Vagina (tissue), 2 donors: ENCODE measurements at regions not wholly inside any gene's neighbourhood (a gene's known extent, or its start where the extent isn't known, plus 50 kb on each side); places are given as distances from the start of the nearest gene placed in this dataset.

ENCODE experiments used
- DNase-seq, 2 donors: peaks; one replicate each; pipeline ENCODE4 v3.0.0-alpha.2; 2017; ENCODE audit errors: extremely low spot score in 2 of 2
- H3K27ac ChIP-seq: fragments of 200-600 bp; sonication (generic); one replicate; pipeline ENCODE4 v1.5.1; 2019
- H3K27me3 ChIP-seq: fragments of 200-600 bp; sonication (generic); one replicate; pipeline ENCODE4 v1.5.1; 2019
- H3K36me3 ChIP-seq, 2 donors: fragments of 200-600 bp; sonication (generic); one replicate each; pipeline ENCODE4 v1.5.1; 2017 to 2019
- H3K4me1 ChIP-seq: fragments of 200-600 bp; sonication (generic); one replicate; pipeline ENCODE4 v1.5.1; 2019
- H3K4me3 ChIP-seq, 2 donors: fragments of 200-600 bp; sonication (generic); 1 replicate in 1 of 2; 2 replicates in 1 of 2; pipeline ENCODE4 v1.5.1; 2016 to 2019
- H3K9me3 ChIP-seq: fragments of 200-600 bp; sonication (generic); one replicate; pipeline ENCODE4 v1.5.1; 2019
- POLR2A ChIP-seq, 2 donors: fragments of 450-650 bp; IDR thresholded peaks; one replicate each; pipeline ENCODE4 v1.6.1; 2017; ENCODE audit warnings: antibody characterized with exemption in 2 of 2, mild to moderate bottlenecking in 2 of 2, moderate library complexity in 2 of 2
- POLR2AphosphoS5 ChIP-seq, 2 donors: sonication (generic); formaldehyde crosslinking; IDR thresholded peaks; one replicate each; pipeline ENCODE4 v1.9.0; 2017; ENCODE audit warnings: antibody characterized with exemption in 2 of 2, mild to moderate bottlenecking in 2 of 2, low read depth in 1 of 2; ENCODE audit not compliant: insufficient read depth in 1 of 2
- intact Hi-C: fragments of 100-400 bp; cut with DNase I; formaldehyde crosslinking; loops from one replicate; pipeline ENCODE4 v1.15.1; 2023
- TF ChIP-seq, protein P1 (sequence below), 3 experiments: fragments of 450-650 bp in 2 of 3; fragments of 200-600 bp in 1 of 3; sonication (generic) in 1 of 3; IDR thresholded peaks; one replicate each; pipeline ENCODE4 v1.5.1; 2017 to 2019; ENCODE audit warnings: antibody characterized with exemption in 3 of 3, mild to moderate bottlenecking in 2 of 3, moderate library complexity in 2 of 3

DNA sequence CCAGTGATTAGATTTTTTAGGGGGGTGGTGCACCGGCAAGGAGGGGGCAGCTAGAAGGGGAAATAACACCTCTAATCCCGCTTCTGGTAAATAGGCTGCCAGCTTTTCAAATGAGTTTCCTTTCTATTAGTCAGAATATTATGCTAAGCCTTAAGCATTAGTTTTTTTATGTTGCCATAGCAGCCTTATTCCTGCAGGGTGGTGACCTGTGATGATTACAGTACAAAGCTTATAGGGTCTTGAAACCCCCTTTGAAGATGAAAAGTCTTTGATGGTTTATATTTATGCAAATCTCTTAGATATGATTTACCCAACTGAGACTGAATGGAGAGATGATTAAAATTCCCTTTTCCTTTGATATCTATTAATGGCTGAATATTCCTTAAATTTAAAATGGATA lies 109.8 kb downstream of the ZIC5 start:
- intact Hi-C loops: no loop called here
- no peaks in the 10 kb centered on the region for H3K36me3 ChIP-seq
- H3K27ac ChIP-seq: no peak overlapping the region
- no peak overlapping the region for H3K4me3 ChIP-seq
- H3K27me3 ChIP-seq: no peaks in the 10 kb centered on the region
- no peaks in the 10 kb centered on the region for H3K9me3 ChIP-seq
- TF ChIP-seq, protein P1, sequence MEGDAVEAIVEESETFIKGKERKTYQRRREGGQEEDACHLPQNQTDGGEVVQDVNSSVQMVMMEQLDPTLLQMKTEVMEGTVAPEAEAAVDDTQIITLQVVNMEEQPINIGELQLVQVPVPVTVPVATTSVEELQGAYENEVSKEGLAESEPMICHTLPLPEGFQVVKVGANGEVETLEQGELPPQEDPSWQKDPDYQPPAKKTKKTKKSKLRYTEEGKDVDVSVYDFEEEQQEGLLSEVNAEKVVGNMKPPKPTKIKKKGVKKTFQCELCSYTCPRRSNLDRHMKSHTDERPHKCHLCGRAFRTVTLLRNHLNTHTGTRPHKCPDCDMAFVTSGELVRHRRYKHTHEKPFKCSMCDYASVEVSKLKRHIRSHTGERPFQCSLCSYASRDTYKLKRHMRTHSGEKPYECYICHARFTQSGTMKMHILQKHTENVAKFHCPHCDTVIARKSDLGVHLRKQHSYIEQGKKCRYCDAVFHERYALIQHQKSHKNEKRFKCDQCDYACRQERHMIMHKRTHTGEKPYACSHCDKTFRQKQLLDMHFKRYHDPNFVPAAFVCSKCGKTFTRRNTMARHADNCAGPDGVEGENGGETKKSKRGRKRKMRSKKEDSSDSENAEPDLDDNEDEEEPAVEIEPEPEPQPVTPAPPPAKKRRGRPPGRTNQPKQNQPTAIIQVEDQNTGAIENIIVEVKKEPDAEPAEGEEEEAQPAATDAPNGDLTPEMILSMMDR (IDR thresholded peaks at IDR 0.05): no peak
- no peak for TF ChIP-seq POLR2A (IDR thresholded peaks at IDR 0.05)
- no peak for TF ChIP-seq POLR2AphosphoS5 (IDR thresholded peaks at IDR 0.05; ENCODE audit: insufficient read depth in 1 of 2, low read depth in 1 of 2)
- DNase-seq: no peak
- no peaks in the 10 kb centered on the region for H3K4me1 ChIP-seq

DNA sequence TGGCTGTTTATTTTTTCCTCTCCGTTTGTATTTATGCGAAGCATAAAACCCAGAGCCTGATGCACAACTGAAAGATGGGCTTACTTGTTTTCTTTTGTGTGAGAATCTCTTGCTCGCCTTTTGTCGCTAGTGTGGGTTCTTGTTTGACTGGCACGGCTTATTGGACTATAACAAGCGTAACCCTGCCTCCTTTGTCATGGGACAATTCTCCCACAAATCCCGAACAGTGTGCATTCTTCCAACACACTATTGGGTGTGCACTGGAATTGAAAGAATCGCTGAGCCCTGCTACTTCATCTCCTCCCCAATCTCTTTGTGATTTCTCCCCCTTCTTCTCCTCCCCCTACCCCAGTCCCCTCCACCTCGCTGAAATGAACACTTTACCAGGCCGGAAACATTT lies 110.8 kb downstream of the ZIC5 start:
- no peaks in the 10 kb centered on the region for H3K36me3 ChIP-seq
- H3K27ac ChIP-seq: no peak overlapping the region
- no peak overlapping the region for H3K4me3 ChIP-seq
- TF ChIP-seq POLR2AphosphoS5 (IDR thresholded peaks at IDR 0.05; ENCODE audit: insufficient read depth in 1 of 2, low read depth in 1 of 2): no peak
- no peak for TF ChIP-seq POLR2A (IDR thresholded peaks at IDR 0.05)
- TF ChIP-seq, protein P1 (IDR thresholded peaks at IDR 0.05): no peak
- no peak for DNase-seq
- no peaks in the 10 kb centered on the region for H3K9me3 ChIP-seq
- H3K4me1 ChIP-seq: no peaks in the 10 kb centered on the region
- intact Hi-C loops: no loop called here
- no peaks in the 10 kb centered on the region for H3K27me3 ChIP-seq

DNA sequence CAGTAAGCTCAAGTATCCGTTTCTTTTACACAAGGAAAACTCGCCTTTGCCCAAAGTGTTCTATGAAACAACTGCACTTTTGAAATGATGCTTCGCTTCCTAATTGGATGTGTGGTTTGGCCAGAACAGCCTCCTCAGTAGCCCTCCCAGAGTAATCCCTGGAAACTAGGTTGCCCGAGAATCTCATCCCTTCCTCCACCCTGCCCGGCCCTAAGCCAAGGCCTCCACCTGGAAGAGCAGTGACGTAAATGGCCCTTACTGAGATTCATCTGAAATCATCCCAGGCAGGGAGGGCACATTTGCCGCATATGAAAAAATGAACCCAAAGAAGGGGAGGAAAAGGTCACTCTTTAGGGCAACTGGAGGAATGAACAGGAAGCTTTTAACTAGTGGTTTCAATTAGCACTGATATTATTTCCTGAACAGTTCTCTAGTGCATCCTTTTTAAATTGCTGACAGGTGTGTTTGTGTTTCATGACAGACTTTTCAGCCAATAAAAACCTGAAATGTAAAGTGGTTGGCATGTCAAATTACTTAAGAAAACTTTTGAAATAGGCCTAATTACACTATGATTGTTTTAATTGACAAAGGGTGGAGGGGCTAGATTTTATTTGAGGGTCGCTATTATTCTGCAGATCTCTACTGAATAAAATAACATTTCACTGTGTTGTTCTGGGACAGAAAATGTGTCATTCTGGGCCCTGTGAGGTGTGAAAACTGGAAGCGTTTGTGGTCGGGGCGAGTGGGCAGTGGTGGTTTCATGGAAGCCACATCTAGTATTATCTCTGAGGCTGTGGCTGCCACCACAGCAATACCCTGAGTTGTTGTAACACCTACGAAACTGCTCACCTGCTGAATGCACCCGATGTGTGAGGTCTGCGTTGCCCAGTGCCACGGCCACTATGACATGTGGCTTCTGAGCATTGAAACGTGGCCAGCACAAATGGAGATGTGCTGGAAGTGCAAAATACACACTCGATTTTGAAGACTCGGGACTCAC lies 112.1 kb downstream of the ZIC5 start:
- TF ChIP-seq, protein P1 (IDR thresholded peaks at IDR 0.05): no peak
- TF ChIP-seq POLR2A (IDR thresholded peaks at IDR 0.05): no peak
- no peak for TF ChIP-seq POLR2AphosphoS5 (IDR thresholded peaks at IDR 0.05; ENCODE audit: insufficient read depth in 1 of 2, low read depth in 1 of 2)
- H3K4me1 ChIP-seq: no peaks in the 10 kb centered on the region
- no peaks in the 10 kb centered on the region for H3K36me3 ChIP-seq
- DNase-seq: no peak
- no peaks in the 10 kb centered on the region for H3K27me3 ChIP-seq
- H3K27ac ChIP-seq: no peak overlapping the region
- intact Hi-C loops: no loop called here
- H3K9me3 ChIP-seq: no peaks in the 10 kb centered on the region
- H3K4me3 ChIP-seq: no peak overlapping the region

- Histone ChIP-seq H3K27me3 (no peaks in the 10 kb centered on the region), H3K36me3 (no peaks in the 10 kb centered on the region), H3K4me3 (no peak overlapping the region), H3K9me3 (no peaks in the 10 kb centered on the region), H3K27ac (no peak overlapping the region), H3K4me1 (no peaks in the 10 kb centered on the region)
- intact Hi-C loops: no loop called here
- DNase-seq: no peak
- TF ChIP-seq, protein P1 (IDR thresholded peaks at IDR 0.05): no peak
These were observed 113.8 kb downstream of the ZIC5 start for GRCh38 chr13:99857738-99858137.
